ENCODE measurements at regions not wholly inside any gene's neighbourhood (a gene's known extent, or its start where the extent isn't known, plus 50 kb on each side); places are given as distances from the start of the nearest gene placed in this dataset.

- H3K9ac ChIP-seq (ENCODE audit: low read length): no peak overlapping the region
- ATAC-seq (no peak), DNase-seq (ENCODE audit: low read depth, low spot score) (no peak)
- no TSS peak for BruUV-seq (replicated peaks)
- H4K20me1 ChIP-seq (ENCODE audit: insufficient read depth): no peaks in the 10 kb centered on the region
- ChIA-PET POLR2A (no interaction called here), RAD21 (ENCODE audit: low non-redundant PET in 1 of 2, low total read pairs in 2 of 2, uncharacterized antibody in 2 of 2, unreplicated experiment in 2 of 2) (no interaction called here), CTCF (no interaction called here)
- H3K27me3 ChIP-seq (ENCODE audit: insufficient read depth, low read length): peaks cover 38% of the 10 kb centered on the region
- no peak overlapping the region for H3K27ac ChIP-seq (ENCODE audit: low read depth, low read length)
- no peaks in the 10 kb centered on the region for H3K4me1 ChIP-seq (ENCODE audit: control insufficient read depth in 1 of 2, insufficient read depth in 2 of 2, low read length in 2 of 2)
- no peak overlapping the region for H3K4me3 ChIP-seq (replicated peaks in 1 of 2; ENCODE audit: low read depth in 1 of 2, low read length in 2 of 2)
- H3K36me3 ChIP-seq (ENCODE audit: control insufficient read depth in 1 of 2, insufficient read depth in 2 of 2, low read length in 2 of 2): no peaks in the 10 kb centered on the region
- no peaks in the 10 kb centered on the region for H3K9me2 ChIP-seq (ENCODE audit: insufficient read depth)
- no peak for TF ChIP-seq EGR1 (IDR thresholded peaks at IDR 0.05; ENCODE audit: low read depth)
- TF ChIP-seq POLR2A (IDR thresholded peaks at IDR 0.05; ENCODE audit: borderline replicate concordance, extremely low read depth, insufficient read depth, insufficient read length): no peak
- TF ChIP-seq CEBPB (IDR thresholded peaks at IDR 0.05; ENCODE audit: low read depth): no peak
- no peak for TF ChIP-seq ZNF274 (IDR thresholded peaks at IDR 0.05; ENCODE audit: low read depth, low read length)
- TF ChIP-seq FOSL1 (IDR thresholded peaks at IDR 0.05; ENCODE audit: low read depth): no peak
- TF ChIP-seq SRF (IDR thresholded peaks at IDR 0.05; ENCODE audit: low read depth): no peak
- no peak for TF ChIP-seq EZH2 (IDR thresholded peaks at IDR 0.05)
- no peak for TF ChIP-seq CBX3 (IDR thresholded peaks at IDR 0.05; ENCODE audit: low read depth)
- TF ChIP-seq JUND (IDR thresholded peaks at IDR 0.05): no peak
- TF ChIP-seq RAD21 (IDR thresholded peaks at IDR 0.05; ENCODE audit: low read depth): no peak
- TF ChIP-seq ZBTB33 (IDR thresholded peaks at IDR 0.05; ENCODE audit: extremely low read depth, insufficient replicate concordance, low read length): no peak
- TF ChIP-seq, protein P1, sequence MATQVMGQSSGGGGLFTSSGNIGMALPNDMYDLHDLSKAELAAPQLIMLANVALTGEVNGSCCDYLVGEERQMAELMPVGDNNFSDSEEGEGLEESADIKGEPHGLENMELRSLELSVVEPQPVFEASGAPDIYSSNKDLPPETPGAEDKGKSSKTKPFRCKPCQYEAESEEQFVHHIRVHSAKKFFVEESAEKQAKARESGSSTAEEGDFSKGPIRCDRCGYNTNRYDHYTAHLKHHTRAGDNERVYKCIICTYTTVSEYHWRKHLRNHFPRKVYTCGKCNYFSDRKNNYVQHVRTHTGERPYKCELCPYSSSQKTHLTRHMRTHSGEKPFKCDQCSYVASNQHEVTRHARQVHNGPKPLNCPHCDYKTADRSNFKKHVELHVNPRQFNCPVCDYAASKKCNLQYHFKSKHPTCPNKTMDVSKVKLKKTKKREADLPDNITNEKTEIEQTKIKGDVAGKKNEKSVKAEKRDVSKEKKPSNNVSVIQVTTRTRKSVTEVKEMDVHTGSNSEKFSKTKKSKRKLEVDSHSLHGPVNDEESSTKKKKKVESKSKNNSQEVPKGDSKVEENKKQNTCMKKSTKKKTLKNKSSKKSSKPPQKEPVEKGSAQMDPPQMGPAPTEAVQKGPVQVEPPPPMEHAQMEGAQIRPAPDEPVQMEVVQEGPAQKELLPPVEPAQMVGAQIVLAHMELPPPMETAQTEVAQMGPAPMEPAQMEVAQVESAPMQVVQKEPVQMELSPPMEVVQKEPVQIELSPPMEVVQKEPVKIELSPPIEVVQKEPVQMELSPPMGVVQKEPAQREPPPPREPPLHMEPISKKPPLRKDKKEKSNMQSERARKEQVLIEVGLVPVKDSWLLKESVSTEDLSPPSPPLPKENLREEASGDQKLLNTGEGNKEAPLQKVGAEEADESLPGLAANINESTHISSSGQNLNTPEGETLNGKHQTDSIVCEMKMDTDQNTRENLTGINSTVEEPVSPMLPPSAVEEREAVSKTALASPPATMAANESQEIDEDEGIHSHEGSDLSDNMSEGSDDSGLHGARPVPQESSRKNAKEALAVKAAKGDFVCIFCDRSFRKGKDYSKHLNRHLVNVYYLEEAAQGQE (IDR thresholded peaks at IDR 0.05; ENCODE audit: low read depth): no peak
- TF ChIP-seq ELF1 (IDR thresholded peaks at IDR 0.05; ENCODE audit: borderline replicate concordance, low read depth): no peak
- TF ChIP-seq MAX (IDR thresholded peaks at IDR 0.05): no peak
- no peak for TF ChIP-seq POLR2AphosphoS5 (IDR thresholded peaks at IDR 0.05; ENCODE audit: low read depth, low read length)
- TF ChIP-seq TCF7L2 (IDR thresholded peaks at IDR 0.05; ENCODE audit: borderline replicate concordance, extremely low read depth, insufficient read depth, insufficient read length): no peak
- H3K79me2 ChIP-seq (ENCODE audit: insufficient read depth, low read length): no peaks in the 10 kb centered on the region
- no peaks in the 10 kb centered on the region for H3K9me3 ChIP-seq (ENCODE audit: control insufficient read depth in 1 of 2, insufficient read depth in 1 of 2, low read depth in 1 of 2, low read length in 2 of 2)
- no peak overlapping the region for H3K4me2 ChIP-seq (ENCODE audit: low read length)
- intact Hi-C loops (cut with micrococcal nuclease): no loop called here
- H2AFZ ChIP-seq (ENCODE audit: low read depth, low read length, poor library complexity, severe bottlenecking): no peak overlapping the region
These were observed 110.8 kb upstream of the SRRM4 start for GRCh38 chr12:118870551-118870950.

Measured in HCT116 (cell line).